Suppressor macrophage treated with lipopolysaccharide for 4 hours (primary cell): ENCODE measurements at regions not wholly inside any gene's neighbourhood (a gene's known extent, or its start where the extent isn't known, plus 50 kb on each side); places are given as distances from the start of the nearest gene placed in this dataset.
"Not testable (repeated sequence)": the region's sequence is repeated elsewhere in the genome, so short reads cannot be mapped to it uniquely, and the experiment has no call there.

Source experiments
- DNase-seq: peaks from one replicate; pipeline ENCODE4 v3.0.0-alpha.2; 2020

GRCh38 chr10:128568491-128568890 is 442.3 kb upstream of the MKI67 start:
- DNase-seq = no peak

GRCh38 chr10:128568990-128569945 is 443.0 kb upstream of the MKI67 start:
- no peak for DNase-seq

GRCh38 chr10:128570319-128570995 is 444.2 kb upstream of the MKI67 start:
- no peak for DNase-seq

DNA sequence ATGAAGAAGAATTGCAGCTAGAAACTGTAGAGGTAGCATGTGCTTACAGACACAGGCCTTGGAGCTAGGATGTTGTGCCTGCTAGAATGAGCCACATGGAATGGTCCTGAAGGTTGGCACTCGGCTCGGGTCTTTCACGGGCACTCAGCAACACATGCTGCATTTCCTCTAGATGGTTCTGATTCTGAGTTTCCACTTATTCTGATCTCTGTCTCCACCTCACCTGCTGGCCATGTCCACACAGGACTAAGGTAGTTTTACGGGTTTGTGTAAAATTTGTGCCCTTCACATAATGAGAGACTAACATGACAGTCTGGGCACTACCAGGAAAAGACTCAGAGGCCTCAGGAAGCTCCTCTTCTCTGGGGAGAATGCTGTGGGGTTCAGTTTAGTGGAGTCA is 444.8 kb upstream of the MKI67 start:
- DNase-seq = no peak

DNA sequence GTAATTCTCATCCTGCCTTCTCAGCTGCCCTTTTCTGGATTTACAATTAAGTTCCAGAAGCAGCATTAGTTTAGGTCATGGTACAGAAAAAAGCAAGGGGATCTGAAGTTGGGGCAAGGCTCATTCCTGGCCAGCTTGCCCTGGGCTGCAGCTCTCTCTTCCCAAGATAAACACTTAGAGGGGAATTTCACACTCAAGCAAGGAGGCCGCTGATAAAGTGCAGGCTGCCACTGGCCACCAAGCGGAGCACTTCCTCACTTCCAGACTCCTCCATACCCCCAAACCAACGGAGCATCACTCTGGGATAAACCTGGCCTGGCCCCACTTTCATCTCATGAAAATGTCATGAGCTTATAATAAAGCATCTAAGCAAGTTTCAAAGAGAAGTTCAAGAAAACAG is 445.5 kb upstream of the MKI67 start:
- DNase-seq = no peak

GRCh38 chr10:128572696-128573095 is 446.5 kb upstream of the MKI67 start:
- no peak for DNase-seq

DNA sequence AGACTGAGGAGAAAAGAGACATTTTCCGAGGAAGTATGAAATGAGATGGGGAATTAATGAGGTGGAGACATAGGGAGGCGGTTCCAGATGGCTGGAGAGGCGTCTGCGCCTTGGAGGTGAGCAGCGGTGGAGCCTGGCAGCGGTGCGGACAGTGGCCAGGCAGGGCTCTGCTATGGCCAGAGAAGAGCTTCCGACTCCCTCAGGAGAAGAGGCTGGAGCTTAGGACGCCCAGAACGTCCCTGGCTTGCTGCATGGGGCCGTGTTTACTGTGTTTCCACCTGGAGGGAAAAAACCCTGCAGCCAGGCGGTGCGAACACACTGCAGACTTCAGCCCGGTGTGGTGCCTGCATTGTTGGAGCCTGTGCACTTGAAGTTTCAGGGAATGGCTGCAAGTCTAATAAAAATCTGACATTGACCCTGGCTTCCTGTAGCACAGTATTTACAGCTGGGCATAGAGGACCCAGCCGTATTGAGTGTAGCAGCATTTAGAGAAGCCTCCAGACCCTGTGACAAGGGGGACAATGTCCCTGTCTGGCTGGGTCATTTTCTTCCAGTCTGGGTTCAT is 447.1 kb upstream of the MKI67 start:
- no peak for DNase-seq

DNA sequence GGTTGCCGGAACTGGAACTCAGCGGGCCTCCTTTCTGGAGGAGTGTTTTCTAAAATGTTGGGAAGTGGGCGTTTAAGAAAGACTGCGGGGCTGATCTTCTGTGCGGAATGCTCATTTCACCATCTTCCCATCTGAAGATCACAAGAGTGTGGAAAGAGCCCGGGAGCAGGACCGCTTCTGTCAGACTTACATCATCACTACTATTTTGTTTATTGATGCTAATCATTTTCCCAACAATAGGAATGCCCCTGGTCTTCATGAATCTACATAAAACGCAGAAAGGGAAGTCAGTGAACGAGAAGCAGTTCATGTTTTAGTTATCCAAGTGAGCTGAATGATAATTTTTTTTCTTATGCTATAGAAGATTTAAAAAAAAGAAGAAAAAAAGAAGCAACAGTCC is 447.8 kb upstream of the MKI67 start:
- no peak for DNase-seq

- DNase-seq = no peak
Measured at GRCh38 chr10:128574581-128575210, 448.5 kb upstream of the MKI67 start.

- no peak for DNase-seq
Measured at GRCh38 chr10:128575761-128576160, 449.5 kb upstream of the MKI67 start.

DNA sequence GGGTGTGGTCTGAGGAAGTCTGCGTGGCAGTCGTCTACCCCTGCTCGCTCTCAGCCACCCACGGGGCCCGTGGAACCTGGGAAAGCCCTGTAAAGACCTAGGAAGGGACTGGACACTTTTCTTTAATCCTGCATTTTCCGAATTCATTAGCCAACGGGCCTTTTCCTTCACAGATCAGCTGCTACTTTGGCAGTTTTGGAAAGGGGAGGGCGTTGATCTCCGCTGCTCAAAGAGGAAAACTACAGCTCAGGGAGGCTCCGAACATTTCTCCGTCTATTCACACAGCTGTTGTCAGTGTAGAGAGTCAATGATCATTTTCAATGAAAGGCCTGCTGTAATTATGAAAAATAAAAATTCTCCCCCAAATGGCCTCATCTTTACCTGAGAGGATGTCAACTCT is 450.1 kb upstream of the MKI67 start:
- no peak for DNase-seq

DNA sequence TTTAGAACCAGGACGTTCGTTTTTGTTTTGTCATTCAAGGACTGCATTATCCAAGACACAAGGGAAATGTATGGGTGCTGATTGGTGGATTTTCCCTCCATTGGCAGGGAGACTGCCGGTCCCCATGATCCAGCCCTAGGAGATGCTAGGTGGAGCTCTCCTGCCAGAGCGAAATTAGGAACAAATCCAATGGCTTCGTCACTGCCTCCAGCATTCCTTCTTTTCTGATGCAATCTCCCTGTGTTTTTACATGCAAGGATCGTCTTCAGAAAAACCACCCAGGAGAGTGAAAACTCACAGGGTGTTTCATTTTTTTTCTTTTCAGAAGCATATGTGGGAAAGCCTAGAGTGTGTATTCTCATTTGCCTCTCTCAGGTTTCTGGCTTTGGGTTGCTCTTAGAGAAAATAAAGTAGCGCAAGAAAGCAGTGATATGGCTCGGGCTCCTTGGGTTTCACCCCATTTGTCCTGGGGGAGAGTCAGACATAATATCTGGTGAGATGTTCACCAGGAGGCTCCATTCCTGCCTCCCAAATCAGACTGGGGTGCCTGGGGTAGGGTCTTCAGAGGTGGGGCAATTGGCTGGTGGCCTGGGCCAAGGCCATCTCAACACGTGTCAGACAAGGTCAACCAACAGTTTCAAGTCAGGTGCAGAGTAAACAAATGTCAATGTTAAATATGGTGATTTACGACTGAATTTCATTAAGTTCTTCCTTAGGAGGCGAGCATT is 450.9 kb upstream of the MKI67 start:
- no peak for DNase-seq

GRCh38 chr10:128577958-128578750 is 451.9 kb upstream of the MKI67 start:
- no peak for DNase-seq

DNA sequence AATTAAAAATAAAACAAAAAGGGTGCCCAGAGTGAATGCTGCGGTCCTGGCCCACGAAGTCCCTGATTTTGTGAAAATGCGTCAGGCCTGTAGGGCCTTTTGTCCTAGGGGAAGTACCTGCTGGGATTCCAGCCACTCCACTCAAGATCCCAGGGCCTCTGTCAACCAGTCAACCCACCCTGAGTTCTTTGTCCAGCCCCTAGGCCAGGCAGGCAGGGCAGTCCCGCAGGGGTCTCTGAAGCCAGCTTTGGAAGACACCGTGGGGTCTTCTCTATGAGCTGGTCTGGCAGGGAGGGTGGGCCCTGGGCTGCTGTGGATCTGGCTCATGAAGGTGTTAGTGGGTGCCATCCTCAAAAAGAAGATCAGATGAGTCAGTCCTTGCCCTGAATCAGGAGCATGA is 452.5 kb upstream of the MKI67 start:
- DNase-seq = no peak

DNA sequence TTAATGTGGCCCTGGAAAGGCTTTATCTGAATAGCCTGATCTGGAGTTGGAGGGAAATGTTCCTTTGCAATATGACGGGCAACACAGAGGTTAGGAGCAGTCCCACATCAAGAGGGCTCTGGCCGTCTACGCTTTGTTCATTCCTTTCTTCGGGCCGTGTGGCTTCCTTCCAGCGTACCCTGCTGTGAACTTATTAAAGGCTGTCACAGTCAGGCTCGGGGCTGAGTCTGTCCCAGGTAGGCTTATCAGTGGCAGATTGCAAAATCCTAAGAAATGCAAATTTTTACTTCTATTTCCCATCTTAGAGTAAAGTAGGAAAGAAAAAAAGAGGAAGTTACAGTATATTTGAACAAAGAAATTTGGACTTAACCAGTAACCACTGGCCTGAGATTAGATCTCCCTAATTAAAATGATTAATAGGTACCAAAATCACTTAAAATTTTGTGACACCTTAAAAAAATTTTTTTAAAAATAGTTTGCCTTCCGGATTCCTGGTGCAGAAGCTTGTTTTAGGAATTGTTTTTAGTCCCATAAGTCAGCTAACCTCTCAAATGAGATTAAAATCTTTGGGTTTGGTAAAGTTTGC is 453.1 kb upstream of the MKI67 start:
- no peak for DNase-seq

- no peak for DNase-seq
Measured at GRCh38 chr10:128579901-128580300, 453.7 kb upstream of the MKI67 start.

DNA sequence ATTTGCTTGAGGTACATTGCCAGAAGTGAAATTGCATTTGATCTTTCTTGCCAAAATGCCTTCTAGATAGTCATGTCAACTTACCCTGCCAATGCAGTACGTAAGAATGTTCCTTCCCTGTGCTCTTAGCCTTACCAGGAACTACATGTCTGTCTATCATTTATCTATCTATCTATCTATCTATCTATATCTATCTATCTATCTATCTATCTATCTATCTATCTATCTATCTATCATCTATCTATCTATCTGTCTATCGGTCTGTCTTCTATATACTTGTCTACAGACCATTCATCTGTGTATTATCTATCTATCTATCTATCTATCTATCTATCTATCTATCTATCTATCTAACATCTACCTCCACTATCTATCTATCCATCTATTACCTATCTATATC is 456.9 kb upstream of the MKI67 start:
- not testable (repeated sequence) for DNase-seq

GRCh38 chr10:128586599-128586998 is 460.4 kb upstream of the MKI67 start:
- DNase-seq = not testable (repeated sequence)

DNA sequence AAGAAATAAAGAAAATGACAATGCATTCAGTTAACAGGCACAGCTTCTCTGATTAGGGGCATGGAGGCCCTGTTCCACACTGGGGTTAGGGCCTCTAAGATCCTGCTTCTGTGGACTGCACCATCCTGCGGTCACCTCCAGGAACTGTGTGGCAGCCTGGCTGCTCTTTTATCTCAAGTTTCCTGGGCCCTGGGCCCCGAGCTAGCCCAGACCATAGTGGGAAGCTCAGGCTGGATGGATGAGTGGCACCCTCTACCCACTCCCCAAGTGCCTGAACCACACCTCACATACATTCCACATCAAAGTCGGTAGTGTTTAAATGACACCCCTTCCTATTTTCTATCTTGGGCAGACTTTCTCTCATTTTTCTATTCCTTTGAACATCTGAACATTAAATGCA is 461.5 kb upstream of the MKI67 start:
- DNase-seq = no peak

DNA sequence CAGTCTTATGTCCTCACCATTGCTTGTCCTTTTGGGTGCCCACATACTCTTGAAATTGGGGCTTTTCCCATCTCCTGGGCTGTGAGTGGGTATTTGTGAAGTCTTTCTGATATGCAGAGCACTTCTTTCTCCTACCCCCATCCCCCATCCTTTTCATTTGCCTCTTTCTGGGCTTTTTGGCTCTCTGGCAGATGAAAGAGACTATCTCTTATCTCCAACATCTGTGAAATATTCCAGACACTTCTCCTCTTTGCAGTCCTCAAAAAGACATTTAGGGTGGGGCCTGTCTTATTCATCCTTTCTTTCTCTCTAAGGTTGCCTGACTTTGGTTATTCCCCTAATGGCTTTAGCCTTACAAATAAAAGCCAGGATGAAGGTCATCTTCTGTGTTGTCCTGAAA is 462.2 kb upstream of the MKI67 start:
- no peak for DNase-seq

GRCh38 chr10:128594688-128595087 is 468.5 kb upstream of the MKI67 start:
- no peak for DNase-seq

DNA sequence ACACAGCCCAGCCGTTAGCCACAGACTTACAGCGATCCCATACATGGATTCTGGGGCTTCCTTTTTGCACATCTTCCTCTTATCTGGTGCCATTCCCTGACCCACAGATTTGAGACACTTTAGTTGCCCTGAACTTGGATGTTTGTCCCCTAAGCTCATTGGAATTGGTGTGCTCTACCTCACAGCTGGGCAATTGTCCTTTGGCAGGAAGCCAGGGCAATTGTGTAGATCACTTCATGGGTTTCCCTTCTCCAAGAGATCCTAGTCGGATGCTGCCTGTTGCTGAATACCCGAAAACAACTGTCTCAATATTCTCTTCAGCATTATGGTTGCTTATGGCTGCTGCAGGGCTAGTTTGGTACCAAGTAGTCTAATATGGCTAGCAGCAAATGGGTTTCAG is 470.7 kb upstream of the MKI67 start:
- no peak for DNase-seq
